HepG2 (cell line): ENCODE measurements at regions not wholly inside any gene's neighbourhood (a gene's known extent, or its start where the extent isn't known, plus 50 kb on each side); places are given as distances from the start of the nearest gene placed in this dataset.

Experiments
- ATAC-seq: fragments of 200-7000 bp; cut with Tn5 transposase; 3 replicates; pipeline ENCODE4 v1.9.1; 2020; ENCODE audit warnings: mild to moderate bottlenecking, moderate library complexity
- BruUV-seq: library from RNA; stranded (reverse); fragments of 400-500 nt; replicated peaks from 2 replicates; lab custom pipeline; 2021; lab: Mats Ljungman, UMichigan
- CTCF ChIA-PET: fragments of 300-600 bp; formaldehyde crosslinking; extraction: SDS; loops from one replicate; lab custom pipeline; 2021; ENCODE audit warnings: low total read pairs, inconsistent platforms, low intra/inter-chr PET ratio; lab: Yijun Ruan, JAX
- POLR2A ChIA-PET: fragments of 350-600 bp; sonication (Branson Sonifier 250); formaldehyde crosslinking; loops from one replicate; lab custom pipeline; 2020; ENCODE audit warnings: antibody characterized with exemption, inconsistent platforms; lab: Yijun Ruan, JAX
- DNase-seq: peaks from one replicate; pipeline ENCODE4 v3.0.0-alpha.2; 2015; ENCODE audit warnings: low spot score
- FAIRE-seq: peaks from 3 replicates; lab custom pipeline; 2011; peaks lifted over from hg19 to GRCh38; lab: Jason Lieb, UNC
- H2AFZ ChIP-seq: one replicate; pipeline ENCODE4 v1.6.1; 2011; ENCODE audit warnings: low read length, inconsistent platforms
- H3K27ac ChIP-seq: fragments of 300-600 bp; 3 replicates; pipeline ENCODE4 v1.8.0; 2011; ENCODE audit warnings: mixed run types, mild to moderate bottlenecking, mixed read lengths, low read length, inconsistent platforms; ENCODE audit not compliant: insufficient read depth; ENCODE audit errors: extremely low read length
- H3K27me3 ChIP-seq, 2 experiments: fragments of 200-600 bp in 1 of 2; 2 replicates in 1 of 2; 3 replicates in 1 of 2; pipeline versions ENCODE4 v1.6.0 to v1.8.0; 2011; ENCODE audit warnings: low read length in 2 of 2, mild to moderate bottlenecking in 2 of 2, moderate library complexity in 2 of 2, inconsistent platforms in 1 of 2; ENCODE audit not compliant: insufficient read depth in 2 of 2, control insufficient read depth in 1 of 2
- H3K36me3 ChIP-seq, 2 experiments: fragments of 200-600 bp in 1 of 2; replicated peaks in 1 of 2; 2 replicates in 1 of 2; 3 replicates in 1 of 2; pipeline versions ENCODE4 v1.5.1 to v1.8.0; 2011; ENCODE audit warnings: low read length in 2 of 2, inconsistent platforms in 1 of 2; ENCODE audit not compliant: insufficient read depth in 2 of 2, control insufficient read depth in 1 of 2
- H3K4me1 ChIP-seq: 2 replicates; pipeline ENCODE4 v1.5.1; 2012; ENCODE audit warnings: low read length, inconsistent platforms; ENCODE audit not compliant: insufficient read depth
- H3K4me2 ChIP-seq: 2 replicates; pipeline ENCODE4 v1.6.0; 2011; ENCODE audit warnings: low read depth, low read length, inconsistent platforms
- H3K4me3 ChIP-seq, 3 experiments: fragments of 200-600 bp in 1 of 3; sonication (generic), shearing (Covaris generic) in 1 of 3; replicated peaks in 1 of 3; 2 replicates each; pipeline ENCODE4 v1.5.1; 2011 to 2016; ENCODE audit warnings: low read length in 3 of 3, inconsistent platforms in 2 of 3, low read depth in 2 of 3, mild to moderate bottlenecking in 2 of 3, control low read depth in 1 of 3, mixed read lengths in 1 of 3; ENCODE audit not compliant: insufficient read depth in 1 of 3
- H3K79me2 ChIP-seq: one replicate; pipeline ENCODE4 v1.6.1; 2011; ENCODE audit warnings: low read length, inconsistent platforms; ENCODE audit not compliant: insufficient read depth
- H3K9ac ChIP-seq: 2 replicates; pipeline ENCODE4 v1.6.0; 2011; ENCODE audit warnings: mild to moderate bottlenecking, low read depth, low read length, inconsistent platforms; ENCODE audit not compliant: insufficient read depth
- H3K9me3 ChIP-seq: 2 replicates; pipeline ENCODE4 v1.5.1; 2012; ENCODE audit warnings: mild to moderate bottlenecking, low read length
- H4K20me1 ChIP-seq: 2 replicates; pipeline ENCODE4 v1.6.0; 2011; ENCODE audit warnings: inconsistent platforms, mild to moderate bottlenecking, low read length, moderate library complexity; ENCODE audit not compliant: insufficient read depth
- MNT ChIP-seq: fragments of 450-650 bp; IDR thresholded peaks from 2 replicates; pipeline ENCODE4 v1.6.1; 2016
- ZEB1 ChIP-seq: IDR thresholded peaks from 2 replicates; pipeline ENCODE4 v1.6.1; 2012; ENCODE audit warnings: mild to moderate bottlenecking, low read depth, inconsistent platforms; ENCODE audit not compliant: insufficient replicate concordance
- ZNF180 ChIP-seq: sonication (generic); formaldehyde crosslinking; IDR thresholded peaks from 2 replicates; pipeline ENCODE4 v1.4.0; 2020; ENCODE audit warnings: low read depth, missing genetic modification reagents, borderline replicate concordance
- WGBS: methylation state at CpG from one replicate; pipeline ENCODE4 v1.1.6; 2017; ENCODE audit warnings: low lambda C conversion rate; 5-methylcytosine and 5-hydroxymethylcytosine counted together
- in situ Hi-C: cut with HindIII; loops from 2 replicates; pipeline ENCODE4 v1.10.0; 2017; ENCODE audit warnings: low pct_unique_long_range_greater_than_20kb; ENCODE audit not compliant: extremely low pct_ligation_motif_present
- intact Hi-C: fragments of 100-400 bp; cut with micrococcal nuclease; formaldehyde crosslinking; loops from one replicate; pipeline ENCODE4 v1.10.0; 2022; ENCODE audit not compliant: unreplicated experiment
- TF ChIP-seq, protein P1 (sequence below): sonication (generic); formaldehyde crosslinking; IDR thresholded peaks from 2 replicates; pipeline ENCODE4 v1.5.0; 2020; ENCODE audit warnings: mild to moderate bottlenecking, low read depth, missing genetic modification reagents, borderline replicate concordance

GRCh38 chr6:4344317-4344899 is 209.0 kb upstream of the ECI2 start:
- CTCF ChIA-PET = no interaction called here
- no peak overlapping the region for H3K4me2 ChIP-seq
- TF ChIP-seq, protein P1, sequence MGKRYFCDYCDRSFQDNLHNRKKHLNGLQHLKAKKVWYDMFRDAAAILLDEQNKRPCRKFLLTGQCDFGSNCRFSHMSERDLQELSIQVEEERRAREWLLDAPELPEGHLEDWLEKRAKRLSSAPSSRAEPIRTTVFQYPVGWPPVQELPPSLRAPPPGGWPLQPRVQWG (CRISPR knock-in tag) = no peak
- peak; percentile 55 for TF ChIP-seq MNT
- 13% methylated on average over 10 of the region's 10 CpGs for WGBS
- ATAC-seq (no peak), FAIRE-seq (no peak), DNase-seq (no peak)
- intact Hi-C loops (no loop called here), in situ Hi-C loops (no loop called here)
- no peaks in the 10 kb centered on the region for H3K79me2 ChIP-seq
- H3K27me3 ChIP-seq = peaks cover 0 to 57% of the 10 kb centered on the region in 2 experiments; a peak in 3 of 5 replicates
- BruUV-seq = no TSS peak
- H2AFZ ChIP-seq = no peak overlapping the region
- H3K36me3 ChIP-seq = no peaks in the 10 kb centered on the region; a peak in 1 of 5 replicates
- no peaks in the 10 kb centered on the region for H4K20me1 ChIP-seq
- no peak overlapping the region for H3K27ac ChIP-seq
- no peaks in the 10 kb centered on the region for H3K9me3 ChIP-seq
- H3K9ac ChIP-seq = no peak overlapping the region
- no peaks in the 10 kb centered on the region for H3K4me1 ChIP-seq
- POLR2A ChIA-PET = no interaction called here
- H3K4me3 ChIP-seq = no peak overlapping the region

GRCh38 chr6:4342407-4343137 is 207.2 kb upstream of the ECI2 start:
- POLR2A ChIA-PET = no interaction called here
- H4K20me1 ChIP-seq = no peaks in the 10 kb centered on the region
- no peak overlapping the region for H3K4me3 ChIP-seq
- intact Hi-C loops (no loop called here), in situ Hi-C loops (no loop called here)
- no peak overlapping the region for H3K27ac ChIP-seq
- H3K4me1 ChIP-seq = 0 out of 2 replicates have a peak, but pooled peaks cover under 1% of the 10 kb centered on the region
- FAIRE-seq (no peak), DNase-seq (no peak), ATAC-seq (no peak)
- H2AFZ ChIP-seq = no peak overlapping the region
- H3K36me3 ChIP-seq = no peaks in the 10 kb centered on the region; a peak in 1 of 5 replicates
- WGBS = 13% methylated on average over 4 of the region's 4 CpGs
- no peak overlapping the region for H3K4me2 ChIP-seq
- CTCF ChIA-PET = no interaction called here
- H3K9me3 ChIP-seq = no peaks in the 10 kb centered on the region
- no peaks in the 10 kb centered on the region for H3K79me2 ChIP-seq
- H3K9ac ChIP-seq = no peak overlapping the region
- no peak for TF ChIP-seq ZNF180 (CRISPR knock-in tag)
- no peak for TF ChIP-seq ZEB1
- peaks cover 0 to 40% of the 10 kb centered on the region in 2 experiments; a peak in 3 of 5 replicates for H3K27me3 ChIP-seq
- BruUV-seq = no TSS peak
